G401.6 (cell line): ENCODE measurements at regions not wholly inside any gene's neighbourhood (a gene's known extent, or its start where the extent isn't known, plus 50 kb on each side); places are given as distances from the start of the nearest gene placed in this dataset.

ENCODE experiments used
- FAIRE-seq: peaks from 2 replicates; lab custom pipeline; 2012; peaks lifted over from hg19 to GRCh38; lab: Jason Lieb, UNC

DNA sequence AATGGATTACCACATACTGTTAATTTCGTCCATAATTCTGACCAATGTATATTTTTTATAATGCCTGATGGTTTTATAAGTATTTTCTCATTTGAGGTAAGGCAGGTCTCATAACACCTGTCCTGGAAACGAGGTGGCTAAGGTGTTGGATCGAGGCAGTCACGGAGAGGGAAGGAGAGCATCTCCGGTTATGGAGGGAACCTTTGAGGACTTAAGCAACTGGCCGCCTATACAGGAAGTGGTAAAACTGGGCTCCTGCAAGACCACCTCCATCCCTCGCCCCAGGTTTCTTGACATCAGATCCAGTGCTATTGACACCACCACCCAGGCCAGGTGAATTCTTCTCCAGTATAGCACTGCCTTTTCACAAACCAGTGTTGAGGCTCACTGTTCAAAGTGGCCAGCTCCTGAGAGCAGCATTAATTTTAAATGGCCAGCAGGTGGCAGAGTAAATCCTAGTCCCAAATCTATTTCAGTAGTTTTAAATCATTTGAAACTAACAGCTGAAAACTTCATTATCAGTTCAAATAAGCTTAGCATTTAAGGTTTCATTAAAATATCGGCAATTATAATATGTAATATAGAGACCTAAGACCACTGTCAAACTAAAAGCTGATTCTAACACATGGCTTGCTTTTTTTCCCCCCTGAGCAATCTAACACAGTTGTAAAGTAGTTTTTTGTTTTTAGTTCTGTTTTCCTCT is 100.8 kb downstream of the PPM1A start:
- FAIRE-seq: peak; percentile 93

DNA sequence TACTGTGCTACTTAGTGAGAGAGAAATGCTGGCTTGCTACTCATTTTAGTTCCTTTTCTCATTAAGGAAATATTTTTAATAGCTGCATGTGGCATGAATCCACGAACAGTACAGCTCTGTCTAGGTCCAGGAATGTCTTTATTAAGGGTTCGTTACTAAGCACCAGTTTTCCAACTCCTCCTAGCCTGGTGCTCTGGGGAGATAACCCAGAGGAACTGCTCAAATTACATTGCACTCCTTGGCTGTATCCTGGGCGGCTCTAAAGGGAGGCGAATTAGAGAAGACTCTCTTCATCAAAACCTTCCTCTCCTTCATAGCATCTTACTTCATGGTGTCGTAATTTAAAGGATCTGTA is 101.3 kb downstream of the PPM1A start:
- FAIRE-seq: no peak

DNA sequence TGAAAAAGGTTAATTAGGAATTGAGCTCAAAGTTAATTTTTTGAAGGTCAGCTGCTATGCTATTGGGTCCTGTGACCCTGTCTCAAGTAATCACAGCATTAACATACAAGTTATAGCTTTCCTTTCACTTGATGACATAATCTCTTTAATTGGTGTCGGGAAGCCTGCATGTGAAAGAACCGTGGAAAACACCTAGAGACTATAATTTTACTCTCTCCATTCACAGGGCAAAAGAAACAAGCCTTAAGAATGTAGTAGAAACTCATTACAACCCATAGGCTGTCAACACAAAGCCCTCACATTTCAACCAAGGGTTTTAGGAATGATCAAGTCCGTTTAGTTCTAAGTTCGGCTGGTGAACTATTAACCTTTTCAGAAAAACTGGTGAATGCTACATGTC is 104.4 kb downstream of the PPM1A start:
- FAIRE-seq: no peak

DNA sequence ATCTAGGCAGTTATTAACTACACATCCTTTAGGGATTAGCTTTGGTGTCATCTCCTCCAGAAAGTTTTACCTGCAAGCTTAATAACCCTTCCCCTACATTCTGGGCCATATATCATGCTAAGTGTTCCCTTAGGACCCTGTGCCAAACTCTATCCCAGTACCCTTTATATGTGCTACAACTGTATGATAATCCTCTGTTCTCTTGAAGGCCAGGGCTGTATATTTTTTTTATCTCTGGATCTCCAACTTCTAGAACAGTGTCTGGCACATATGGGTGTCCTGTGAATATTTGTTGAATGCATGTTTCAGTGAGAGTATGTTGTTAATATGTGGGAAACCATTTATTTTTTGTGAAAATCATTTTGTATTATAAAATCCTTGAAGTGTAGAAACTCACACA is 106.7 kb downstream of the PPM1A start:
- no peak for FAIRE-seq

DNA sequence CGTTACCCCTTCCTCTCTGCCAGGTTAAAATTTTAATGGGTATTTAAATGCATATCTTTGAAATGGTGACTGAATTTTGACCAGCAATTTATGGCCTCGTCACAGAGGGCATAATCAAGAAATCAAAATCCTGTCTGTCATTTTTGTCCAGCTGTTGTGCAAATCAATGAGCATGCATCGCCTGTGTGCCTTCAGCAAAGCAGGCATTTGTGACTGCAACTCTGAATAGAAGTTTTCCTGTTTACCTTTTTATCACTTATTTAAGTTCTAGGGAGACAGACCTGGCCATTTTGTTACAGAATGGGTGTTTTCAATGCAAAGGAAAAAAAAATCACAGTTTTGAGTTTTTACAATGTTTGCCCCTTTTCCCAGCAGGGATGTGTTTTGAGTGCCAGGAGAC is 107.4 kb downstream of the PPM1A start:
- no peak for FAIRE-seq

DNA sequence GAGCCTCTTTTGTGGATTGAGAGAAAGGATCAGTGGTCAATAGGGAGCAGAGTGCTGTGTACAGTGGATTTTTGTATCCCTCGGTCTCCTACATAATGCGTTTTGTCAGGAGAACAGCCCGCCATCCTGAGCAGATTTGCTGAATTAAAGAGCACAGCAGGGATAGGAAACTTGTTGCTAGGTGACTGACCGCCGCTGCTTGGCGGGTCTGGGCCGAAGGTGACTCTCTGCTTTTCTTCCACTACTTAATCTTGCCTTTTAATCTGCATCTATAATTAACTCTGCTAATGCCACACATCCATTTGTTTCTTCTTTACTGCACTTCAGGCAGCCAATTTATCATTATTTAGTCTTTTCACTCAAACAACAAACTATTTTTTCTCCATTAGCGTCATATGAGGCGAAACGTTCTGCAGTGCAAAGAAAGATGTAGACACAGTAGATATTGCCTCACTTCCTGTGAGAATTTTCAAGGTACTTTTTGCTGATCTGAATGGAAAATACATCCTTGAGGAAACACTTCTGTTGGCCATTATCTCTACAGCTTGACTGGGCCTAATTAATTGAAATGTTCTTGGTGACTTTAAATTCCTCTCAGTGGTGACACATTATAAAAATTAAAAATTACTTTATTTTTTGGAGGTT is 108.0 kb downstream of the PPM1A start:
- no peak for FAIRE-seq

DNA sequence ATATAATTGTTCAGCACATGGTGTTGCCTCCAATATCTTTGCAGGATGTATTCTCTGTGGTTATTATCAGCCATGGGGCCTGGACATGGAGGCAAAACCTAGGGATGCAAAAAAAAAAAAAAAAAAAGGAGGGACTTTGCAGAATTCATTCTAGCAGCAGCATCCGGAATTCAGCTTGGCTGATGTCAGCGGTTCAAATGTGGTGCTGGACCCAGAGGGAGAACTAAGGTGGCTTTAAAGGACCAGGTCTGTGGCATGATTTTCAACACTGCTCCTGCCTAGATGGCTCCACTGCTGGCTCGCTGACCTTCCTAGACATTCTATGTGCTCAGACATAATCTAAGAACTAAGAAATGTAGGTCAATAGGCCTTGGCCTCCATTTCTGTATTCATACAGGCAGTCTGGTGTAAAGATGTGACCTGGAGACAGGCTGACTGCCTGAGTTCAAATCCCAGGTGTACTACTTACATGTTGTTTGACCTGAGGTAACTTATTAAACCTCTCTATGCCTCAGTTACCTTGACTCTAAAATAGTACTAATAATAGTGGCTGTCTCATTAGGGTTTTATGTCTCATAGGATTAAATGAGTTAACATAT is 108.6 kb downstream of the PPM1A start:
- FAIRE-seq: no peak

DNA sequence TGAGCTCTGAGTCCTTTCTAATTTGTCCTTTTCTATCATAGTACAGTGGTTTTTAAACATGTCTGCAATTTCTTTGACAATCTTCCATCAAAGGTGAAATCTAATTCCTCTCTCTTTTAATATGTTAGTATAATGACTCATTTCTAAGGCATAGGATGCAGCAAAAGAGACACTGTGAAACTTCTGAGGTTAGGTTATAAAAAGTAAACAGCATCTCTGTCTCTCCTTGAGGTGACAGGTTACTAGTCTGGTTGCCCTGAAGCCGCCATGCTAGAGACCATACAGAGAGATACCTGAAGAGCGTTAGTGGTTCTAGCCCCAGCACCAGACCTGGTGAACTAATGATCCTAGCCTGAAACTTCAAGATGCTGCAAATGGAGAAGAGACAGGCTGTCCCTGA is 114.3 kb downstream of the PPM1A start:
- FAIRE-seq: no peak

DNA sequence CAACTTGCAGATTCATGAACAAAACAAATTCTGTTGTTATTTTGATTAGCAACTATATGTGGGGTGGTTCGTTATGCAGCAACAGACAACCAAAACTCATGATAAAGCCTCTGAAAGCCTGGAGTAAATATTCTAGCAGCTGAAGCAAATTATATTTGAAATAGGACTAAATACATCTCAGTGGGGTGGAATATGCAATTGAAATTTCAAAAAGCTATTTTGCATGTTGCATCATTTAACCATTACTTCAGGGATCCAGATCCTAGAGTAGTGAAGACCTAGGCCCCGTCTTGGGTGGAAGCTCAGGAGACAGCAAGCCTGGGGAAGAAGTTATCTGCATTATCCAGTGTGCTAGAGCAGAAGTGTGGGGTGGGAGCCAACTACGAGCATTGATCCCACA is 114.7 kb downstream of the PPM1A start:
- no peak for FAIRE-seq

DNA sequence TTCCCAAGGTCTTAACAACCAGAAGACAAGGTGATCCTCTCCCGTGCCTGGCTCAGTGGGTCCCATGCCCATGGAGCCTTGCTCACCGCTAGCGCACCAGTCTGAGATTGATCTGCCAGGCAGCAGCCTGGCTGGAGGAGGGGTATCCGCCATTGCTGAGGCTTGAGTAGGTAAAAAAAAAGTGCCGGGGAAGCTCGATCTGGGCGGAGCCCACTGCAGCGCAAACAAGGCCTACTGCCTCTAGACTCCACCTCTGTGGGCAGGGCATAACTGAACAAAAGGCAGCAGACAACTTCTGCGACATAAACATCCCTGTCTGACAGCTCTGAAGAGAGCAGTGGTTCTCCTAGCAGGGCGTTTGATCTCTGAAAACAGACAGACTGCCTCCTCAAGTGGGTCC is 104.0 kb downstream of the C14orf39 start:
- no peak for FAIRE-seq
